NCI-H345 treated with DMSO at 0.1 percent for 48 hours (cell line): ENCODE measurements at regions not wholly inside any gene's neighbourhood (a gene's known extent, or its start where the extent isn't known, plus 50 kb on each side); places are given as distances from the start of the nearest gene placed in this dataset.
"Not testable (repeated sequence)": the region's sequence is repeated elsewhere in the genome, so short reads cannot be mapped to it uniquely, and the experiment has no call there.

ENCODE experiments used
- DNase-seq: peaks from one replicate; lab custom pipeline; 2025; ENCODE audit not compliant: unreplicated experiment; lab: John Stamatoyannopoulos, UW

DNA sequence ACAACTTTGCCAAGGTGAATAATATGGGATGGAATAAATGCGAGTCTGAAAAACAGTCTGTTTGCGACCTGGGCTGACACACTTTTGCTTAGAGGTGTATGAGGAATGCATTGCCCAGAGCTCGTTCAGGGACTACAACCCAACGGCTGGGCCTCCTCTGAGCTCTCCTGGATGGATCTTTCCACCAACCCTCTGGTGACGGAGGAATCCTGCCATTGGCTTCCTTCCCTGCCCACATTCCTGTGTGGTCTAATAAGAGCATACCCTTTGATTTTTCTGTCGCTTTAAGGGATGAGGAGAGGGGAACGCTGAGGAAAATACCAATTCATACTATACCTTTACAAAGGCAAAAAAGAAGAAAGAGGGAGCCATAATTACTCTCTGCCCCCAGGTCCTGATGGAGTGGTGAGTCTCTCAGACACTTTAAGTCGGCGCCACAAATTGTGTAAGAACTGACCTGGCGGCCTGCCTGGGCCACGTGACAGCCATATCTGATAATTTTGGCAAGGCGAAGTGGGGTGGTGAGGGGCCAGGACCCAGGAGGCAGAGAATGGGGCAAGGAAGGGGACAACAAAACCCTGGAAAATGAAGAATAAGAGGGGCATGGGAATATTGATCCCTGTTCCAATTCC lies 265.2 kb upstream of the MSX2 start:
- DNase-seq: no peak

DNA sequence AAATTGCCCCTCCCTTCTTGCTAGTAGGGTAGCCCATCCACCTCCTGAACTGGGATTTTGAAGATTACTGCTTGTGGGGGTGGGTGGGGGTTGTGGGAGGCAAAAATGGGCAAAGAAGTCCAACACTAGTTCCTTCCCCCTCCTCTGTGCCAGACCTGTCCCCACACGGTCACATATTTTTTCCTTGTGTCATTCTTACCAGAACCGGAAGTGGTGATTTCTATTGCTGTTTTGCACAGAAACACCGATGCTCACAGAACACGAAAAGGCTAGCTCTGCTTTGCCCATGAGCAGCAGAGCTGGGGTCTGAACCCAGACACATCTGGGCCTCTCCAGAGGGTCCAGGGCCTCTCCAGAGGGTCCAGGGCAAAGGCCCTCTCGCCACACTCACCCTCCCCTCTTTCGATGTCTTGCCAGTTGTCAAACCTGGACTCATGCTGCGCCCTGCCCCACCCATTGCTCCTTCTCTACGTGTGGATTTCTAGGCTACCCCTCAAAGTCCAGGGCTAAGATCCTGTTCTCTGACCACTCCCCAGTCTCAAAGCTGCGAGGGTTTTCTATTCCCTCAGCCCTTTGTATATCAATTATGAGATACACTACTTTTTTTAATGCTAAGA lies 264.4 kb upstream of the MSX2 start:
- no peak for DNase-seq

DNA sequence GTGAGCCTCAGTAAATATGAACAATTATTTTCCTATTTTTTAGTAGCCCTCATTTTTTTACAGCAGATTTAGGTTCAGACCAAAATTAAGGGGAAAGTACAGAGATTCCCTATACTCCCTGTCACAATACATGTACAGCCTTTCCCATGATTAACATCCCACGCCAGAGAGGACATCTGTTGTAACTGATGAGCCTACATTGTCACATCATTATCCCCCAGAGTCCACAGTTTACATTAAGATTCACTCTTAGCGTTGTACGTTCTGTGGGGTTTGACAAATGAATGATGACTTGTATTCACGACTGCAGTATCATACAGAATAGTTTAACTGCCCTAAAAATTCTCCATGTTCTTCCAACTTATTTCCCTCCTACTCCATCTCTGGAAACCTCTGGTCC lies 262.3 kb upstream of the MSX2 start:
- DNase-seq: no peak

DNA sequence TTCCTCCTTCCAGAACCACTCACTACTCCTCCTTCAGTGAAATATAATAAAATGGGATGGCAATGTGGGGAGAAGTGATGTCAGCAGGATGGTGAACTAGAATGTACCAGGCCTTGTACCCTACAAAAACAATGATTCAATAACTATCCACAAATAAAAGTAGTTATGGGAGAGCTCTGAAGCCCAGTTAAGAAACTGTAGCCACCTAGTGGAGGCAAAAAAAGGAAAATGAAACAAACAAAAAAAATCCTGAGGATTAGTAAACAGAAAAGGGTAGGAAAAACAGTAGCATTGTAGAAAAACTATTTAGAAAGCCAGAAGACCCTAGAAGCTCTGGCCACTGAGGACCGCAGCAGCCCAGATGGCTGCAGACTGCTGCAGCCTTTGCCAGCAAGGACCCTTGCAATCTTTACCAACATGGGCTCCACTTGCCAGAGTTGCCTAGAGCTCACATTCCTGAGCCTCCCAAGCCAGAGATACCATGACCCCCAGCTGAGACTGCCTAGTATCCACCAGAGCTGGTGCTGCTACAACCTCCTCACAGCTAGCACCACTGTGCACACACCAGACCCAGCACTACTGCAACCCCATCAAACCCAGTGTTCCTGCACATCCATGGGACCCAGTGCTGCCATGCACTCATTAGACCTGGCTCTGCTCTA lies 259.7 kb upstream of the MSX2 start:
- DNase-seq: no peak

DNA sequence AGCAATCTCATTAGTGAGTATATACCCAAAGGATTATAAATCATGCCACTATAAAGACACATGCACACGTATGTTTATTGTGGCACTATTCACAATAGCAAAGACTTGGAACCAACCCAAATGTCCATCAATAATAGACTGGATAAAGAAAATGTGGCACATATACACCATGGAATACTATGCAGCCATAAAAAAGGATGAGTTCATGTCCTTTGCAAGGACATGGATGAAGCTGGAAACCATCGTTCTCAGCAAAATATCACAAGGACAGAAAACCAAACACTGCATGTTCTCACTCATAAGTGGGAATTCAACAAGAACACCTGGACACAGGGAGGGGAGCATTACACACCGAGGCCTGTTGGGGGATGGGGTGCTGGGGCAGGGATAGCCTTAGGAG lies 252.9 kb upstream of the MSX2 start:
- not testable (repeated sequence) for DNase-seq

DNA sequence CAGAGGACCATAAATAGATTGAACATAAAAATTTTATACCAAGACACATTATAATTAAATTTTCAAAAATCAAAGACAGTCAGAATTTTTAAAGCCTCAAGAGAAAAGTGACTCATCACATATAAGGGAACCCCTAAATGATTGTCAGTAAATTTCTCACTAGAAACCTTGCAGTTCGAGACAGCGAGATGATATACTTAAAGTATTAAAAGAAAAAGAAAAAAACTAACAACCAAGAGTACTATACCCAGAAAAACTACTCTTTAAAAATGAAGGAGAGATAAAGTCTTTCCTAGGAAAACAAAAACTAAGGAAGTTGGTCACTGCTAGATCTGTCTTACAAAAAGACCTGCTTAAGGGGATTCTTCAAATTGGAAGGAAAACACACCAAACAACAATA lies 251.4 kb upstream of the MSX2 start:
- DNase-seq: no peak

DNA sequence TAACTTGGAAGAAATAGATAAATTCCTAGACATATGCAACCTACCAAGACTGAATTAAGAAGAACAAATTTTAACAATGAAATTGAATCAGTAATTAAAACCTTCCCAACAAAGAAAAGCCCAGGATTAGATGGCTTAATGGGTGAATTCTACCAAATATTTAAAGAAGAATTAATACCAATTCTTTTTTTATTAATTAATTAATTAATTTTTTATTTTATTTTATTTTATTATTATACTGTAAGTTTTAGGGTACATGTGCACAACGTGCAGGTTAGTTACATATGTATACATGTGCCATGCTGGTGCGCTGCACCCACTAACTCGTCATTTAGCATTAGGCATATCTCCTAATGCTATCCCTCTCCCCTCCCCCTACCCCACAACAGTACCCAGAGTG lies 248.4 kb upstream of the MSX2 start:
- DNase-seq: not testable (repeated sequence)

DNA sequence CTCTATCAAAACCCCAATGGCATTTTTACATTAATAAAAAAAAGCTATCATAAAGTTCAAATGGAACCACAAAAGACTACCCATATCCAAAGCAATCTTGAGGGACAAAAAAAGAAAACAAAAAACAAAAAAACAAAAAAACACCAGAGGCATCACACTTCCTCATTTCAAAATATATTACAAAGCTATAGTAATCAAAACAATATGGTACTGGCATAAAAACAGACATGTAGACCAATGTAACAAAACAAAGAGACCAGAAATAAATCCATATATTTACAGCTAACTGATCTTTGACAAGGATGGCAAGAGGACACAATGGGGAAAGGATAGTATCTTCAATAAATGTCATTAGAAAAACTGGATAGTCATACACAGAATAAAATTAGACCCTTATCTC lies 245.1 kb upstream of the MSX2 start:
- no peak for DNase-seq

DNA sequence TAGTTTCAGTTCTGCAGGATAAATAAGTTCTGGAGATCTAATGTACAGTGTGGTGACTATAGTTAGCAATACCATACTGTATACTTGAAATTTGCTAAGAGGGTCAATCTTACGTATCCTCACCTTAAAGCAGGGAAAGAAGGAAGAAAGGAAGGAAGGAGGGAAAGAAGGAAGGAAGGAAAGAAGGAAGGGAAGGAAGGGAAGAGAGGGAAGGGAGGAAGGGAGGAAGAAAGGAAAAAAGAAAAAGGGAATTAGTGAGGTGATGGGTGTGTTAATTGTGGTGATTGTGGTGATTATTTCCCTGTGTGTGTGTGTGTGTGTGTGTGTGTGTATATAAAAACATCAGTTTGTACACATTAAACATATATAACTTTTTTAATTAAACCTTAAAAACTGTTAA lies 242.6 kb upstream of the MSX2 start:
- DNase-seq: no peak

DNA sequence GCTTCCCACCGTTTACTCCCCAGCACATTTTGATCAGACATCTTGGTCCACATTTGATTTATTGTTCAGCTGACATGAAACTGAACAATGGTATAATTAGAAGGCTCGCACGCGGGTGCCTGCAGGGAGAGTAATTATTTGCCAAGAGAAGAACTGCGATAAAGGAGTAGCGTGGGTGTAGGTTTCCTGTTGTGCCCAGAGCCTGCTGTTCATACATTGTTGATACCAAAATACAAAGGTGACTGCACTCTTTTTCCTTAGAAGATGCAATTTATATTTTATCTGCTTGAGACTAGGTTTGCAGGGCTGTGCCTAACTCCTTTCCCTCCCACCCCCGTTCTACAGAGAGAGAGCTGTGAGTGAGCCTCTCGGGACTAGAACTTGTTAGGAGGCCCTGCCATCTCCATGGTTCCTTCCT lies 241.8 kb upstream of the MSX2 start:
- DNase-seq: peak; percentile 4

DNA sequence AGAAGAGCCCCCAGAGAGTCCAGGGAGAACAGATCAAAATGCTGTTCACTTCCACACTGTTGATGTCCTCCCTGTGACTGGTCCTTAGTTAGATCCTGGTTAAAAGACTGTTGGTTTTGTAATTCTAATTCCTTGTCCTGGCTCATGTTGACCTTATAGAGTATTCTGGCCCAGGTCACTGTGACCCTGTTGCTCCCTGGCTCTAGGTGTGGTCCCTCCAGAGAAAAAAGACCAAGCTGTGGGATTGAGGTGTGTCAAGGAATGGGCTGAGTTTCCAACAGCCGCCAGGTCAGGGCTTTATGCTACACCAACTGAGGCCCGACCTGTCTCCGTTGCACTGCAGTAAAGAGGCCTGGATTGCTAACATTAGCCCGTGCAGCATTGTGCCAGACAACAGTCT lies 241.0 kb upstream of the MSX2 start:
- no peak for DNase-seq

DNA sequence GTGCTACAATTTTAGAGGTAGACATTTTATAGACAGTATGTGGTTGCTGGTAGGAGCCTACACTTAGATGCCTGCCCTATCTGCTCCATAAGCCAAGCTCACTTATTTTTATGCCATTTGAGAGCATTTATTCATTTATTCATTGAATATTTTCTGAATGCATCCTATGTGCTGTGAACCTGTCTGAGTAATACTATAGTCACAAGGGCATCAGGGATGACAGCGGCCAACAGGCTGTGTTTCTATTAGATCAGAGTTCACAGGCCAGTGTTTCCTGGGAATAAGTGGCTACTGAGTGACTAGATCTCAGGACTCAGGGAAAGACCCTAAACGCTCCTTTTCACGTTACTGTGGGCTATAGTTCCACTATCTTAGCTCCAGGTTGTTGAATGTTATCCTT lies 235.2 kb upstream of the MSX2 start:
- no peak for DNase-seq

DNA sequence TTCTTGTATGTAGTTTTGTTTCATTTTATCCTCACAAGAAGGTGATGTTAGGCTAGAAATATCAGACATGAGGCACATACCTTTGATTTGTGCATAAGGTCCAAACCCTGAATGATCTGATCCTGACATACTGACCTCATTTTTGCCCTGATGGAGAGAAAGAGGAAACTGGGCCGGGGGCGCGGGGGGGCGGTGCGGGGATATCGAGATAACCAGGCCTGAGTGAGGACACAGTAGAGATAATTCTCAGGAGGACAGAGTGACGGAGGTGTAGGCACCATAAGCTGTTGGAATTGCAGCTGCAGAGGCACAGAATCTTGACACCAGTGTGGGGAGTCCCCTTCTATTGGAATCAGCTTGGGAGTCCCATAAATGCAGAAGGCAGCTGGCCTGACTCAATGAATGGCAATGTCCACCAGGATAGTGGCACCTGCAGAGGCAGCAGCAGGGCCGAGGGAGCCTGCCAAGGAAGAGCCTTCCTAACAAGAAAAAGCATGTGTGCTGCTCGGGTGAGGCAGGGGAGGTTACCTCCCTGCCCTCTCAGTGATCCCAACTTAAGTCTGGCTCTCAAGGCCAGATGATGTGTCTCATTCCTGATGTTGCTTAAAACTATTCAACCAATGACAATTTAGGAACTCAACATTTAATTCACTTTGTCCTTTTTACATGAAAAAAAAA lies 234.3 kb upstream of the MSX2 start:
- no peak for DNase-seq

DNA sequence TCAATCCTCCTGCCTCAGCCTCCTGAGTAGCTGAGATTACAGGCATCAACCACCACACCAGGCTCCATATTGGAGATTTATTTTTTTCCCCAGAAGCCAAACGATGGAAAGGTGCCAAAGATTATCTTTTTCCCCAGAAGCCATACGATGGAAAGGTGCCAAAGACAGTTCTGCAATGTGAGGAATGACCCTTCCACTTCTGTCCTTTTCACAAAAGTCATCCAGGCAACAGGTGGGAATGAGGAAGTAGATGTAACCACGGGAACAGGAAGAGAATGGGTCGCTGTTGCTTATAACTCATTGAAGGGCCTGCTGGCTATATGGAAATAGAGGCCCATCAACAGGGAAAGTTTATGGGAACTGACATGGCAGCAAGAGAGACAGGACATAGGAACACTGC lies 233.7 kb upstream of the MSX2 start:
- DNase-seq: no peak

DNA sequence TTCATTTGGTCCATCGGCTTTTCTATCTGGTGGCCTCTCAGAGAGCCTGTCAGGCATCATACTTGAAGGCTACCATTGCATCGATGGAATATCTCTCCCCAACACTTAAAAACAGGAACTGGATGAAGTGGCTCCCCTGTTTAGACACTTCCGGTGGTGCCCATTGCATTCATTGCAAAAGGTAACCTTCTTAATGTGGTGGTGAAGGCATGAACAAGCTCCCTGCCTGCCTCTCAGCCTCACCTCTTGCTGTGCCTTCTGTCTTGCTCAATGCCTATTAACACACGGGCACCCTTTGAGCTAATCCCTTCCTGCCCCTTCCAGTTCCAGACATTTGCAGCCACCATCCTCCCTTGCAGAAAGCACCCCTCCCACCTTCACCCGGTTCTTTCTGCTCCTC lies 233.1 kb upstream of the MSX2 start:
- DNase-seq: no peak

DNA sequence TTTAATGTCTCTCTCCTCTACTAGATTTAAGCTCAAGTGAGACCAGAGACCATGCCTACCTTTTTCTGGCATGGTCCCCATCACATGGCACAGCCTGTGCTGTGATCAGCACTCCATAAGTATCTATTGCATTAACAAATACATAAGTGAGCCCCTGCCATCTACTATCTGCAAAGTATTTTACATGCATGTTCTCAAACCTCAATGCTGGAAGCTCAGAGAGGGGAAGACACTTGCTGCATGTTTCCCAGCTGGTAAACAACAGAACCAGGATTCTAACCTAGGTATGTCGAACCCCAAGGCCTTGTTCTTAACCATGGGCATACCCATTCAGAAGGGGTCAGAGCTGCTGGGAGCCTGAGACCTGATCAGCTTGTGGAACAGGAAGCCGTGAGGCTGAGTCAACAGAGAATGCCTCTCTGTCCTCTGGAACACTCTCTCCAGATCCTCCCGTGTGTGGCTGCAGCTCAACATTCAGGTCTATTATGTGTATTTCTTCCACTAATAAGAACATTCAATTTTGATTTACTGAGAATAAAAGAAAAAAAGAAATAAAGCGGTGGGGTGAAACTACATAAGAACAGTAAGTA lies 232.5 kb upstream of the MSX2 start:
- no peak for DNase-seq

DNA sequence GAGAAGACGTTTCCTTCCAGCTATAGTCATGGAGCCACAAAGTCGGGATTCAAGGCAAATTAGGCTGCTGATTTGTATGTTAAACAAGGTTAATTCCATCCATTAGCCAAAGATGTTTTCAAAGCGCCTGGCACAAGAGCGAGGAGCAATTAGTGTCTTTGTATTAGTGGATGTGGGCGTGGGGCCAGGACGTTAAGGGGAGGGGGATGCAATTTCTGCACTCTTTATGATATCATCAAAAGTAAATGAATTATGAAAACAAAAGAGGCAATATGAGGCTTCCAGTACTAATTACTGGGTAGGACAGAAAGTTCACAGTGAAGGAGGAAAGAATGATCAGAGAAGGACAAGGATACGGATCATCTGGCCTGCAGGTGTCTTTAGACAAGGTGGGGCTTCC lies 230.9 kb upstream of the MSX2 start:
- DNase-seq: no peak

DNA sequence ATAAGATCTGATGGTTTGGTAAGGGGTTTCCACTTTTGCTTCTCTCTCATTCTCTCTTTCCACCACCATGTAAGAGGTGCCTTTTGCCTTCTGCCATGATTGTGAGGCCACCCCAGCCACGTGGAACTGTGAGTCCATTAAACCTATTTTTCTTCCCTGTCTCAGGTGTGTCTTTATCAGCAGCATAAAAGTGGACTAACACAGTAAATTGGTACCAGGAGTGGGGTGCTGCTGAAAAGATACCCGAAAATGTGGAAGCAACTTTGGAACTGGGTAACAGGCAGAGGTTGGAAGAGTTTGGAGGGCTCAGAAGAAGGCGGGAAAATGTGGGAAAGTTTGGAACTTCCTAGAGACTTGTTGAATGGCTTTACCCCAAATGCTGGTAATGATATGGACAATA lies 226.4 kb upstream of the MSX2 start:
- not testable (repeated sequence) for DNase-seq

DNA sequence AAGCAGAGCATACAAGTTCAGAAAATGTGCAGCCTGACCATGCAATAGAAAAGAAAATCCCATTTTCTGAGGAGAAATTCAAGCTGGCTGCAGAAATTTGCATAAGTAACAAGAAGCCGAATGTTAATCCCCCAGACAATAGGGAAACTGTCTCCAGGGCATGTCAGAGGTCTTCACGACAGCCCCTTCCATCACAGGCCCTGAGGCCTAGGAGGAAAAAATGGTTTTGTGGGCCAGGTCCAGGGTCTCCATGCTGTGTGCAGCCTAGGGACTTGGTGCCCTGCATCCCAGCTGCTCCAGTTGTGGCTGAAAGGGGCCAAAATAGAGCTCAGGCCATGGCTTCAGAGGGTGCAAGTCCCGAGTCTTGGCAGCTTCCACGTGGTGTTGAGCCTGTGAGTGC lies 225.8 kb upstream of the MSX2 start:
- DNase-seq: not testable (repeated sequence)

DNA sequence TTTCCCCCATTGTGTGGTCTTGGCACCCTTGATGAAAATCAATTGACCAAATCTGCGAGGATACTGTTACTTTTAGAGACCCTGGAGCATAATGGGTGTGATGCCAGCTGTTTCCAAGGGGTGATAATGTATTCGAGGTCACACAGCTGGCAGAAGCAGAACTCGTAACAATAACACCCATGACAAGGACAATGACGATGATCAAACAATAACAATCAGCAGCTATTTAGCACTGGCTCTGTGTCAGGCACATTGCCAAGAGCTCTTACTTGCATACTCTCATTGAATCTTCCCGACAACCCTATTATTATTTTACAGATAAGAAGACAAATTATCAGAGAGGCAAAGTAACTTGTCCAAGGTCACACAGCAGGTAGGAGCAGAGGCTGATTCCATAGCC lies 223.7 kb upstream of the MSX2 start:
- DNase-seq: no peak

DNA sequence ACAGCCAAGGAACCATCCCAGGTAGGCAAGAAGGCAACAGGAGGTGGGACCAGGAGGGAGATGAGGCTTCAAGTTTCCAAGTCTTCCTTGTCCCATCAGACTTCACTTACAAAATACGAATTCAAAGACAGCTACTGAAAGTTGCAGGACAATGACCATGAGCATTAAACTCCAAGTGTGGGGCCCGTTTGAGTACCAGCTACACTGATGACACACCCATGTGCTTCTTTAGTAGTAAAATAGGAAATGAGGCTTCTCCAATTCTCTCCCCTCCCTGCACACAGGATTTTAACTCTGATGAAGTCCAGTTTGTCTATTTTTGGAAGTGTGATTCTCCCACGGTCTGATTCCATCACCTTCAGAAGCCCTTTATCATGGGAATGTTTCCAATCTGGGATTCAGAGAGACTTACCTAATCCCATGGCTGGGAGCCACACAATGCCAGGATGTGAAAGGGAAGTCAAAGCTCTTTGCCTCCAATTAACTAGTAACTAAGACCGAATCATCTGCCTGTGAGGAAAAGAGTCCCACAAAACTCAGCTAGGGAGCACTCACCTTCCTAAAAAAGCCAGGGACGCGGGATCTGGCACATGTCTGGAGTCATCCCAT lies 222.8 kb upstream of the MSX2 start:
- DNase-seq: no peak
